ENCODE measurements at regions not wholly inside any gene's neighbourhood (a gene's known extent, or its start where the extent isn't known, plus 50 kb on each side); places are given as distances from the start of the nearest gene placed in this dataset.

DNA sequence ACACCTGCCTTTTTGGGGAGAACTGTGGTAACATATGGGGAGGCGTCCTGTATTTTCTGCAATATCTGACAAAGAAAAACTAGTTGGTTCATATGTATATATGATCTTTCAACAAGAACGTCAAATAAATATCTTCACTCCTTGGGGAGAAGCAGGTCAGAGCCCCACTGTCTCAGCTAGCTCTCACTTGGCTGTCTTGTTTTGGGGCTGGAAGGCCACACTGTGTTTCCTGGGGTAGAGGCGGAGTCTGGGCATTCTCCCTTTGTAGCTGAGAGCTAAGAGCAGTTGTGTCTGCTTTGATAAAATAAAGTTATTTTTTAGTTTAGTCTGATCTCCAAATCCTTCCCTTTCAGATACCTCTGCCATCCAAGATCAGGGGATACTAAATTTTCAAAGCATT is 83.9 kb upstream of the IGFBP3 start:
- TF ChIP-seq, protein P1, sequence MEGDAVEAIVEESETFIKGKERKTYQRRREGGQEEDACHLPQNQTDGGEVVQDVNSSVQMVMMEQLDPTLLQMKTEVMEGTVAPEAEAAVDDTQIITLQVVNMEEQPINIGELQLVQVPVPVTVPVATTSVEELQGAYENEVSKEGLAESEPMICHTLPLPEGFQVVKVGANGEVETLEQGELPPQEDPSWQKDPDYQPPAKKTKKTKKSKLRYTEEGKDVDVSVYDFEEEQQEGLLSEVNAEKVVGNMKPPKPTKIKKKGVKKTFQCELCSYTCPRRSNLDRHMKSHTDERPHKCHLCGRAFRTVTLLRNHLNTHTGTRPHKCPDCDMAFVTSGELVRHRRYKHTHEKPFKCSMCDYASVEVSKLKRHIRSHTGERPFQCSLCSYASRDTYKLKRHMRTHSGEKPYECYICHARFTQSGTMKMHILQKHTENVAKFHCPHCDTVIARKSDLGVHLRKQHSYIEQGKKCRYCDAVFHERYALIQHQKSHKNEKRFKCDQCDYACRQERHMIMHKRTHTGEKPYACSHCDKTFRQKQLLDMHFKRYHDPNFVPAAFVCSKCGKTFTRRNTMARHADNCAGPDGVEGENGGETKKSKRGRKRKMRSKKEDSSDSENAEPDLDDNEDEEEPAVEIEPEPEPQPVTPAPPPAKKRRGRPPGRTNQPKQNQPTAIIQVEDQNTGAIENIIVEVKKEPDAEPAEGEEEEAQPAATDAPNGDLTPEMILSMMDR (conservative IDR thresholded peaks at IDR 0.05; ENCODE audit: low read length): no peak
- no peak for TF ChIP-seq EZH2phosphoT487 (IDR thresholded peaks at IDR 0.05; ENCODE audit: borderline replicate concordance)
- Histone ChIP-seq H3K36me3 (ENCODE audit: insufficient read depth, low read length) (no peaks in the 10 kb centered on the region), H3K9ac (ENCODE audit: low read depth, low read length, poor library complexity, severe bottlenecking) (no peak overlapping the region), H2AFZ (ENCODE audit: low read length) (no peak overlapping the region), H3K4me2 (ENCODE audit: low read depth, low read length, poor library complexity, severe bottlenecking) (no peak overlapping the region), H3K79me2 (ENCODE audit: insufficient read depth, low read length) (no peaks in the 10 kb centered on the region), H3F3A (ENCODE audit: low read depth) (no peaks in the 10 kb centered on the region), H3K9me2 (replicated peaks; ENCODE audit: low read depth, low read length) (no peaks in the 10 kb centered on the region), H3K4me1 (ENCODE audit: insufficient read depth, low read length, poor library complexity, severe bottlenecking) (no peaks in the 10 kb centered on the region), H3K27me3 (ENCODE audit: insufficient read depth, low read length, poor library complexity, severe bottlenecking) (no peaks in the 10 kb centered on the region), H3K4me3 (ENCODE audit: low read length, poor library complexity, severe bottlenecking) (no peak overlapping the region), H4K20me1 (ENCODE audit: insufficient read depth, low read length, poor library complexity, severe bottlenecking) (no peaks in the 10 kb centered on the region), H3K9me3 (ENCODE audit: insufficient read depth, low read depth, low read length) (no peaks in the 10 kb centered on the region)

DNA sequence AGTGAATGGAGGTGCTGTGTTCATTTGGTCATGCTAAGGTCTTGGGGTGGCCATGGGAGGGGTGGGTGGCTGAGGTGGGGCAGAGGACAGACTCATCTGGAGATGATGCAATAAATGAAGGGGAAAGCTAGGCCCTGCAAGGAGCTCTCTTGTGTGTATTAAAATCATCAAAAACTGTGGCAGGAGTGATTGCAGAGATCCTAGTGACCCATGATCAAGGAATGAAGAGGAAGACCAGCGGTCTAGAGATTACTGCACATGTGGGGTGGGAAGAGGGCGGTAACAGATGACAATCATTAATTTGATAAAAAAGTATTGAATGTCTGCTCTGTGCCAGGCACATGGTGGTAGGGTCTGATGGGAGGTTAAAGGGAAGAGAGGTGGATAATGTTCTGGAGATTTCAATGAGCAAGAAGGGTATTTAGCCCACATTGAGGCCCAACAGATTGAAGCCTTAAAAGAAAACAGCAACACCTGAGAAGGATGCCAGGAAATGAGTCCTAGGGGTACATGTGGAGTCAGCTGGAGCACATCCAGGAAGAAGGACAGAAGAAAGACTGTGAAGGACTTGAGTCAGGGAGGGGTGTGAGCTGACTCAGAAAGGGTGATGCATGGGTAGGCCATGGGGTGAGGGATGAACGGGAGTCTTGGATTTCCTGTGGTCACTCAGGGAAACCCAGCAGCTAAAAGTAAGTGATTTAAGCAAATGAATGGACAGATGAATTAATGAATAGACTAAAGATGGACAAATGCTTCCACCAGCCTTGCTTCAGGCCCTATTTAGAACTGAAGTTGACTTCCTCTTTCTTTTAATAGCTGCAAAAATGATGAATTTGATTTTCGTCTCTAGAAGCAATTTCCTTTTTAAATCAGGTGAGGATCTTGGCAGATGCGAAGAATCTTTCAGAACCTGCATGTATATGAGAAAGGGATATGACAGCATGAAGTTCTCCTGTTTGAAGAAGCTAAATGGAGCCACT is 83.1 kb upstream of the IGFBP3 start:
- Histone ChIP-seq H3K4me3 (ENCODE audit: low read length, poor library complexity, severe bottlenecking) (no peak overlapping the region), H3K4me1 (ENCODE audit: insufficient read depth, low read length, poor library complexity, severe bottlenecking) (no peaks in the 10 kb centered on the region), H3K79me2 (ENCODE audit: insufficient read depth, low read length) (no peaks in the 10 kb centered on the region), H3K4me2 (ENCODE audit: low read depth, low read length, poor library complexity, severe bottlenecking) (no peak overlapping the region), H3K27me3 (ENCODE audit: insufficient read depth, low read length, poor library complexity, severe bottlenecking) (no peaks in the 10 kb centered on the region), H3K9me3 (ENCODE audit: insufficient read depth, low read depth, low read length) (no peaks in the 10 kb centered on the region), H3K36me3 (ENCODE audit: insufficient read depth, low read length) (no peaks in the 10 kb centered on the region), H3K9ac (ENCODE audit: low read depth, low read length, poor library complexity, severe bottlenecking) (no peak overlapping the region), H2AFZ (ENCODE audit: low read length) (no peak overlapping the region), H3F3A (ENCODE audit: low read depth) (no peaks in the 10 kb centered on the region), H4K20me1 (ENCODE audit: insufficient read depth, low read length, poor library complexity, severe bottlenecking) (no peaks in the 10 kb centered on the region), H3K9me2 (replicated peaks; ENCODE audit: low read depth, low read length) (no peaks in the 10 kb centered on the region)
- TF ChIP-seq, protein P1 (conservative IDR thresholded peaks at IDR 0.05; ENCODE audit: low read length): no peak
- no peak for TF ChIP-seq EZH2phosphoT487 (IDR thresholded peaks at IDR 0.05; ENCODE audit: borderline replicate concordance)

DNA sequence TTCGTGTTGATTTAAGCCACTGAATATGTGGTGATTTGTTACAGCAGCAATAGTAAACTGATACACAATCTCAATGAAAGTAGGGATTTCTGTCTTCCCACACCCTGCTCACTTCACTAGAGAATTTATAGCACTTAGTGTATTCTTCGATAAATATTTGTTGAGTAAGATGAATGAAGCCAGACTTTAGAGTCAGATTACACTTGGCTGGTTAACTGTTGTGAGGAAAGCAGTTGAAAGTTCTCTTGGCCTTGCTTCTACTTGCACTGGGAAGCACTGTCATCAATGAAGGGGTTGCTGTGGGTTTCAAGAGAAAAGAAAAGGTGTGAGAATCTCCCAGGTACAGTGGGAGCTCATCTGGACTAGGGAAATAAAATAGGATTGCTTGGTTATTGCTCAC is 82.1 kb upstream of the IGFBP3 start:
- H3K79me2 ChIP-seq (ENCODE audit: insufficient read depth, low read length): no peaks in the 10 kb centered on the region
- H3K9me2 ChIP-seq (replicated peaks; ENCODE audit: low read depth, low read length): no peaks in the 10 kb centered on the region
- H3F3A ChIP-seq (ENCODE audit: low read depth): no peaks in the 10 kb centered on the region
- no peaks in the 10 kb centered on the region for H3K36me3 ChIP-seq (ENCODE audit: insufficient read depth, low read length)
- H3K9ac ChIP-seq (ENCODE audit: low read depth, low read length, poor library complexity, severe bottlenecking): no peak overlapping the region
- no peaks in the 10 kb centered on the region for H3K27me3 ChIP-seq (ENCODE audit: insufficient read depth, low read length, poor library complexity, severe bottlenecking)
- TF ChIP-seq, protein P1 (conservative IDR thresholded peaks at IDR 0.05; ENCODE audit: low read length): no peak
- no peak for TF ChIP-seq EZH2phosphoT487 (IDR thresholded peaks at IDR 0.05; ENCODE audit: borderline replicate concordance)
- no peak overlapping the region for H2AFZ ChIP-seq (ENCODE audit: low read length)
- H4K20me1 ChIP-seq (ENCODE audit: insufficient read depth, low read length, poor library complexity, severe bottlenecking): no peaks in the 10 kb centered on the region
- no peaks in the 10 kb centered on the region for H3K9me3 ChIP-seq (ENCODE audit: insufficient read depth, low read depth, low read length)
- H3K4me1 ChIP-seq (ENCODE audit: insufficient read depth, low read length, poor library complexity, severe bottlenecking): no peaks in the 10 kb centered on the region
- H3K4me3 ChIP-seq (ENCODE audit: low read length, poor library complexity, severe bottlenecking): no peak overlapping the region
- H3K4me2 ChIP-seq (ENCODE audit: low read depth, low read length, poor library complexity, severe bottlenecking): no peak overlapping the region
